GM23248 (cell line): ENCODE measurements at regions not wholly inside any gene's neighbourhood (a gene's known extent, or its start where the extent isn't known, plus 50 kb on each side); places are given as distances from the start of the nearest gene placed in this dataset.

ENCODE experiments used
- DNase-seq: peaks from one replicate; pipeline ENCODE4 v3.0.0-alpha.2; 2015
- H2AFZ ChIP-seq: fragments of 200-600 bp; sonication (generic); 2 replicates; pipeline ENCODE4 v1.6.1; 2016; ENCODE audit warnings: antibody characterized with exemption
- H3F3A ChIP-seq: fragments of 200-600 bp; sonication (generic); 2 replicates; pipeline ENCODE4 v1.6.1; 2016; ENCODE audit warnings: mild to moderate bottlenecking, antibody characterized with exemption, mixed run types; ENCODE audit not compliant: insufficient read depth
- H3K27ac ChIP-seq: fragments of 200-600 bp; sonication (generic); 2 replicates; pipeline ENCODE4 v1.5.1; 2016; ENCODE audit warnings: mild to moderate bottlenecking
- H3K27me3 ChIP-seq: fragments of 200-600 bp; sonication (generic); replicated peaks from 2 replicates; pipeline ENCODE4 v1.6.1; 2016; ENCODE audit warnings: mild to moderate bottlenecking; ENCODE audit not compliant: insufficient read depth
- H3K36me3 ChIP-seq: fragments of 200-600 bp; sonication (generic); 2 replicates; pipeline ENCODE4 v1.6.1; 2016; ENCODE audit warnings: low read depth, mild to moderate bottlenecking
- H3K4me1 ChIP-seq: fragments of 200-600 bp; sonication (generic); 2 replicates; pipeline ENCODE4 v1.6.1; 2016; ENCODE audit warnings: mild to moderate bottlenecking; ENCODE audit not compliant: insufficient read depth
- H3K4me2 ChIP-seq: fragments of 200-600 bp; sonication (generic); one replicate; pipeline ENCODE4 v1.6.1; 2016; ENCODE audit warnings: mild to moderate bottlenecking; ENCODE audit not compliant: unreplicated experiment
- H3K4me3 ChIP-seq: fragments of 200-600 bp; sonication (generic); 2 replicates; pipeline ENCODE4 v1.5.1; 2016; ENCODE audit warnings: mild to moderate bottlenecking
- H3K79me2 ChIP-seq: fragments of 200-600 bp; sonication (generic); 2 replicates; pipeline ENCODE4 v1.6.1; 2016; ENCODE audit warnings: mild to moderate bottlenecking; ENCODE audit not compliant: insufficient read depth
- H3K9ac ChIP-seq: fragments of 200-600 bp; sonication (generic); 2 replicates; pipeline ENCODE4 v1.6.1; 2016; ENCODE audit warnings: mild to moderate bottlenecking
- H3K9me2 ChIP-seq: fragments of 200-600 bp; sonication (generic); 2 replicates; pipeline ENCODE4 v1.6.1; 2016; ENCODE audit warnings: mixed run types, mild to moderate bottlenecking, moderate library complexity; ENCODE audit not compliant: insufficient read depth
- H3K9me3 ChIP-seq: fragments of 200-600 bp; sonication (generic); one replicate; pipeline ENCODE4 v1.6.1; 2017; ENCODE audit warnings: low read depth
- H4K20me1 ChIP-seq: fragments of 200-600 bp; sonication (generic); 2 replicates; pipeline ENCODE4 v1.6.0; 2016; ENCODE audit not compliant: insufficient read depth
- EZH2 ChIP-seq: fragments of 200-600 bp; sonication (generic); IDR thresholded peaks from 2 replicates; pipeline ENCODE4 v1.6.1; 2018; ENCODE audit warnings: antibody characterized with exemption, mild to moderate bottlenecking; ENCODE audit not compliant: insufficient read depth, poor library complexity, severe bottlenecking
- EZH2phosphoT487 ChIP-seq: fragments of 200-600 bp; sonication (generic); IDR thresholded peaks from 2 replicates; pipeline ENCODE4 v1.6.1; 2018; ENCODE audit warnings: antibody characterized with exemption, moderate library complexity, mild to moderate bottlenecking, low read depth; ENCODE audit not compliant: insufficient read depth
- WGBS, 2 experiments: methylation state at CpG; one replicate each; pipeline ENCODE4 v1.1.6; 2015 to 2017; ENCODE audit warnings: low lambda C conversion rate in 2 of 2, low coverage in 1 of 2; ENCODE audit errors: missing lambda C conversion rate in 2 of 2; 5-methylcytosine and 5-hydroxymethylcytosine counted together
- in situ Hi-C: fragments of 300-500 bp; cut with MboI; formaldehyde crosslinking; loops from 2 replicates; pipeline ENCODE4 v1.15.0; 2020

- H3K36me3 ChIP-seq: no peaks in the 10 kb centered on the region
- no peak overlapping the region for H3K4me3 ChIP-seq
- no peaks in the 10 kb centered on the region for H4K20me1 ChIP-seq
- H3K9me2 ChIP-seq: no peaks in the 10 kb centered on the region
- H3K27me3 ChIP-seq: peaks cover 3% of the 10 kb centered on the region
- no peak overlapping the region for H3K27ac ChIP-seq
- 66 to 68% methylated on average over 8 of the region's 8 CpGs for WGBS, 2 experiments
- H3K4me1 ChIP-seq: no peaks in the 10 kb centered on the region
- in situ Hi-C loops: no loop called here
- H3K9me3 ChIP-seq: no peaks in the 10 kb centered on the region
- no peak for DNase-seq
- TF ChIP-seq EZH2phosphoT487: no peak
- TF ChIP-seq EZH2: no peak
- H2AFZ ChIP-seq: no peak overlapping the region
- H3K9ac ChIP-seq: no peak overlapping the region
- no peaks in the 10 kb centered on the region for H3F3A ChIP-seq
- no peak overlapping the region for H3K4me2 ChIP-seq
- H3K79me2 ChIP-seq: no peaks in the 10 kb centered on the region
These were observed 53.6 kb upstream of the BCL11B start for GRCh38 chr14:99325591-99325990.

- Histone ChIP-seq H3K9me2 (no peaks in the 10 kb centered on the region), H4K20me1 (no peaks in the 10 kb centered on the region), H3K27me3 (peaks cover 3% of the 10 kb centered on the region), H3K4me3 (no peak overlapping the region), H3K27ac (no peak overlapping the region), H3K9ac (no peak overlapping the region), H3F3A (no peaks in the 10 kb centered on the region), H3K4me2 (no peak overlapping the region), H3K4me1 (no peaks in the 10 kb centered on the region), H2AFZ (no peak overlapping the region), H3K36me3 (no peaks in the 10 kb centered on the region), H3K9me3 (no peaks in the 10 kb centered on the region), H3K79me2 (no peaks in the 10 kb centered on the region)
- DNase-seq: no peak
- in situ Hi-C loops: no loop called here
- no peak for TF ChIP-seq EZH2phosphoT487
- TF ChIP-seq EZH2: no peak
- 69 to 77% methylated on average over 9 of the region's 9 CpGs for WGBS, 2 experiments
These were observed 53.0 kb upstream of the BCL11B start for GRCh38 chr14:99325016-99325415.

GRCh38 chr14:99324291-99324690 lies 52.3 kb upstream of the BCL11B start:
- Histone ChIP-seq H3K4me3 (no peak overlapping the region), H3K4me1 (no peaks in the 10 kb centered on the region)

GRCh38 chr14:99323603-99324185 lies 51.7 kb upstream of the BCL11B start:
- Histone ChIP-seq H3K9ac (no peak overlapping the region), H4K20me1 (no peaks in the 10 kb centered on the region), H3K9me3 (no peaks in the 10 kb centered on the region), H3K79me2 (no peaks in the 10 kb centered on the region), H3K9me2 (no peaks in the 10 kb centered on the region), H3K4me1 (no peaks in the 10 kb centered on the region), H3K4me3 (no peak overlapping the region), H3F3A (no peaks in the 10 kb centered on the region), H3K36me3 (no peaks in the 10 kb centered on the region), H2AFZ (no peak overlapping the region), H3K4me2 (no peak overlapping the region), H3K27me3 (peaks cover 3% of the 10 kb centered on the region), H3K27ac (no peak overlapping the region)
- in situ Hi-C loops: no loop called here
- no peak for DNase-seq
- 82 to 84% methylated on average over 14 of the region's 14 CpGs for WGBS, 2 experiments
- no peak for TF ChIP-seq EZH2phosphoT487

More at GRCh38 chr14:99324291-99324690, 52.3 kb upstream of the BCL11B start:
- H3K9me3 ChIP-seq: no peaks in the 10 kb centered on the region
- in situ Hi-C loops: no loop called here
- H3K27ac ChIP-seq: no peak overlapping the region
- no peak overlapping the region for H2AFZ ChIP-seq
- 62 to 68% methylated on average over 8 of the region's 8 CpGs for WGBS, 2 experiments
- no peaks in the 10 kb centered on the region for H3K9me2 ChIP-seq
- H3K27me3 ChIP-seq: peaks cover 3% of the 10 kb centered on the region
- DNase-seq: no peak
- H3K36me3 ChIP-seq: no peaks in the 10 kb centered on the region
- no peaks in the 10 kb centered on the region for H4K20me1 ChIP-seq
- TF ChIP-seq EZH2 (no peak), EZH2phosphoT487 (no peak)
- no peak overlapping the region for H3K9ac ChIP-seq
- no peaks in the 10 kb centered on the region for H3K79me2 ChIP-seq
- H3K4me2 ChIP-seq: no peak overlapping the region
- no peaks in the 10 kb centered on the region for H3F3A ChIP-seq
